ENCODE measurements at regions not wholly inside any gene's neighbourhood (a gene's known extent, or its start where the extent isn't known, plus 50 kb on each side); places are given as distances from the start of the nearest gene placed in this dataset.

GRCh38 chr1:168924976-168925375, 181.5 kb upstream of the ATP1B1 start:
- no TSS peak for BruUV-seq (replicated peaks)
- TF ChIP-seq ATF7 (IDR thresholded peaks at IDR 0.05), result no peak
- TF ChIP-seq ATF7 (CRISPR knock-in tag; IDR thresholded peaks at IDR 0.05), result no peak
- TF ChIP-seq POLR2AphosphoS2 (IDR thresholded peaks at IDR 0.05; ENCODE audit: low read depth, low read length), result no peak
- no peak for TF ChIP-seq MEIS1 (CRISPR knock-in tag; IDR thresholded peaks at IDR 0.05; ENCODE audit: borderline replicate concordance)
- TF ChIP-seq HMGXB3 (CRISPR knock-in tag; IDR thresholded peaks at IDR 0.05; ENCODE audit: borderline replicate concordance), result no peak
- no peak for TF ChIP-seq ARID5B (CRISPR knock-in tag; IDR thresholded peaks at IDR 0.05)
- no peak for TF ChIP-seq ZBTB42 (CRISPR knock-in tag; IDR thresholded peaks at IDR 0.05)
- TF ChIP-seq JUN (CRISPR knock-in tag; IDR thresholded peaks at IDR 0.05), result no peak
- no peak for TF ChIP-seq ZBTB46 (CRISPR knock-in tag; IDR thresholded peaks at IDR 0.05; ENCODE audit: borderline replicate concordance)
- TF ChIP-seq PAWR (CRISPR knock-in tag; IDR thresholded peaks at IDR 0.05; ENCODE audit: borderline replicate concordance), result no peak
- no peak for TF ChIP-seq HNF4G (IDR thresholded peaks at IDR 0.05; ENCODE audit: borderline replicate concordance, low read depth, low read length)
- no peak for TF ChIP-seq HNF4G (CRISPR knock-in tag; IDR thresholded peaks at IDR 0.05; ENCODE audit: borderline replicate concordance, low read depth)
- no peak for TF ChIP-seq ZNF18 (CRISPR knock-in tag; IDR thresholded peaks at IDR 0.05; ENCODE audit: insufficient replicate concordance)
- TF ChIP-seq ZEB1 (IDR thresholded peaks at IDR 0.05; ENCODE audit: insufficient replicate concordance, low read depth), result no peak
- H3K9me3 ChIP-seq (ENCODE audit: low read length), result no peaks in the 10 kb centered on the region
- peaks cover 35% of the 10 kb centered on the region for H3K4me1 ChIP-seq (ENCODE audit: insufficient read depth, low read length)
- H3K27me3 ChIP-seq (ENCODE audit: control insufficient read depth in 1 of 2, insufficient read depth in 2 of 2, low read length in 2 of 2), result no peaks in the 10 kb centered on the region
- ChIA-PET CTCF (ENCODE audit: low intra/inter-chr PET ratio, low total read pairs) (no interaction called here), POLR2A (interaction anchor here (1.2 kb wide), 1 partner anchor 180 kb away, joined by 3 read pairs; no protein-coding TSS in a partner anchor)
- H3K4me3 ChIP-seq (replicated peaks in 1 of 3; ENCODE audit: insufficient read depth in 1 of 3, low read depth in 2 of 3, low read length in 3 of 3), result no peak overlapping the region
- H3K36me3 ChIP-seq (replicated peaks in 1 of 2; ENCODE audit: control insufficient read depth in 1 of 2, insufficient read depth in 2 of 2, low read length in 2 of 2), result no peaks in the 10 kb centered on the region
- in situ Hi-C loops (cut with HindIII; ENCODE audit: extremely low pct_ligation_motif_present, low pct_unique_long_range_greater_than_20kb) (no loop called here), intact Hi-C loops (cut with micrococcal nuclease; ENCODE audit: unreplicated experiment) (no loop called here)
- DNase-seq (ENCODE audit: low spot score), result no peak
- no peak for ATAC-seq
- H3K9ac ChIP-seq (ENCODE audit: insufficient read depth, low read depth, low read length), result no peak overlapping the region
- no peak overlapping the region for H3K4me2 ChIP-seq (ENCODE audit: low read depth, low read length)
- no peak overlapping the region for H2AFZ ChIP-seq (ENCODE audit: low read length)
- no peak overlapping the region for H3K27ac ChIP-seq (ENCODE audit: extremely low read length, insufficient read depth, low read length)
- no peaks in the 10 kb centered on the region for H4K20me1 ChIP-seq (ENCODE audit: insufficient read depth, low read length)
- WGBS (ENCODE audit: low lambda C conversion rate), result 29% methylated on average over 1 of the region's 1 CpG
- no peaks in the 10 kb centered on the region for H3K79me2 ChIP-seq (ENCODE audit: insufficient read depth, low read length)
- no peak for FAIRE-seq
